Large intestine (tissue), 3 donors: ENCODE measurements at regions not wholly inside any gene's neighbourhood (a gene's known extent, or its start where the extent isn't known, plus 50 kb on each side); places are given as distances from the start of the nearest gene placed in this dataset.
"Not testable (repeated sequence)": the region's sequence is repeated elsewhere in the genome, so short reads cannot be mapped to it uniquely, and the experiment has no call there.

Experiments
- DNase-seq, 2 donors: peaks; one replicate each; pipeline versions ENCODE4 v3.0.0 to v3.0.0-alpha.2; 2013
- H3K27ac ChIP-seq: one replicate; pipeline ENCODE4 v1.5.1; 2013; ENCODE audit warnings: low read length
- H3K27me3 ChIP-seq: 2 replicates; pipeline ENCODE4 v1.6.1; 2013; ENCODE audit warnings: low read length; ENCODE audit not compliant: control insufficient read depth, insufficient read depth
- H3K36me3 ChIP-seq: 2 replicates; pipeline ENCODE4 v1.6.1; 2013; ENCODE audit warnings: low read length; ENCODE audit not compliant: control insufficient read depth, insufficient read depth
- H3K4me1 ChIP-seq: one replicate; pipeline ENCODE4 v1.6.1; 2013; ENCODE audit warnings: low read length; ENCODE audit not compliant: control insufficient read depth, insufficient read depth
- H3K4me3 ChIP-seq: one replicate; pipeline ENCODE4 v1.5.1; 2013; ENCODE audit warnings: low read length
- H3K9me3 ChIP-seq: one replicate; pipeline ENCODE4 v1.6.1; 2013; ENCODE audit warnings: mild to moderate bottlenecking, low read depth, low read length, moderate library complexity; ENCODE audit not compliant: control insufficient read depth
- WGBS: methylation state at CpG from one replicate; pipeline ENCODE4 v1.1.5; 2013; ENCODE audit warnings: low lambda C conversion rate; ENCODE audit not compliant: insufficient coverage; 5-methylcytosine and 5-hydroxymethylcytosine counted together

DNA sequence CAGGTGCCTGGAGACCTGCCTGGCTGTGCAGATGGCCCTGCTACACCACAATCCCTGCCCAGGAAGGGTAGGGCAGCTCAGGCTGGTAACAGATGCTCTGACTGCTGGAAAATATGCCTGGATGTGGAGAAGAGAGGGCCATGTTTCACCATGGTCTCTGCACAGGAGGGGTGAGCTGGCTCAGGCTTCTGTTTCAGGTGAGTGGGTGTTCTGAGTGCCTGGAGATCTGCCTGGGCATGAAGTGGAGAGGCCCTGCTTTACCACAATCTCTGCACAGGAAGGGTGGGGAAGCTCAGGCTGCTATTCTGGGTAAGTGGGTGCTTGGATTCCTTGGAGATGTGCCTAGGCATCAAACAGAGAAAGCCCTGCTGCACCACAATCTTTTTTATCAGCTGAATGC lies 350.1 kb downstream of the KIF20B start:
- DNase-seq, result no peak
- no peak overlapping the region for H3K27ac ChIP-seq
- no peaks in the 10 kb centered on the region for H3K9me3 ChIP-seq
- no peaks in the 10 kb centered on the region for H3K36me3 ChIP-seq
- H3K27me3 ChIP-seq, result peaks cover 2% of the 10 kb centered on the region
- H3K4me1 ChIP-seq, result no peaks in the 10 kb centered on the region
- no peak overlapping the region for H3K4me3 ChIP-seq

DNA sequence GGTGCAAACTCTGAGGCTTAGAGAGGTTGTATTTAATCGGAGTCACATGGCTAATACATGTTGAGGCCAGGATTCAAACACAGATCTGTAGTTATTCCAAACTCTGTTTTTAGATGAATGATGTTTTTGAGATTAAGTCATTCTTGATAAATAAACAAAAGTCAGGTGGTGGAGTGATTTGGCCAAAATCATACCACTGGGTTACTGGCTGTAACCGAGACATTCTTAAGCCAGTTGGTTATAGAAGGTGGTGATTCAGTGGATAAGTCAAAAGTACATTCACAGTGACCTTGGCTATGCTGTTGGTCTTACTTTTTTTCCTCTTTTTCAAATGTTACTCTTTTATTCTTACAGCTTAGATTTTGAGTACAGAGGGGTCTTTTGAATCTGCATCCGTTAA lies 361.4 kb downstream of the KIF20B start:
- H3K9me3 ChIP-seq, result no peaks in the 10 kb centered on the region
- H3K36me3 ChIP-seq, result no peaks in the 10 kb centered on the region
- no peaks in the 10 kb centered on the region for H3K27me3 ChIP-seq
- H3K4me1 ChIP-seq, result no peaks in the 10 kb centered on the region
- no peak overlapping the region for H3K4me3 ChIP-seq
- whole genome bisulfite sequencing, result 48% methylated on average over 2 of the region's 3 CpGs
- no peak overlapping the region for H3K27ac ChIP-seq
- no peak for DNase-seq

DNA sequence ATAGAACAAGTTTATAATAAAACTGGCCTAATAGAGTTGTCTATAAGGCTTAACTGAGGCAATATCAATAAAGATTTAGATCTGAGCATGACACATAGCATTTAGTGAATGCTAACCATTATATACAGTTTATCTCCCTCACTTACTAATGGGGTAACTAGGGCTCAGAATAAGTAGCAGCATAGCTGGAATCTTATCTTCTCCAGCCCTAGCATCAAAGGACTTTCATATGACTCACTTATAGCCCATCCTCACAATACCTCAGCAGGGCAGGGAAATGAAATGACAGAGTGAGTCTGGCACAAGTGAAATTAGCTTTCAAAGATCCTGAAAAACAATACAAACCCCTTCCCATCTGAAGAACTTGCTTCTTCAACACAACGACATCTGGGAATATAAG lies 362.9 kb downstream of the KIF20B start:
- no peaks in the 10 kb centered on the region for H3K4me1 ChIP-seq
- H3K4me3 ChIP-seq, result no peak overlapping the region
- WGBS, result no CpG with 5 or more reads among the region's 1 CpG
- DNase-seq, result peak in 1 of 2 donors; percentile 18
- H3K9me3 ChIP-seq, result no peaks in the 10 kb centered on the region
- no peak overlapping the region for H3K27ac ChIP-seq
- no peaks in the 10 kb centered on the region for H3K36me3 ChIP-seq
- no peaks in the 10 kb centered on the region for H3K27me3 ChIP-seq

DNA sequence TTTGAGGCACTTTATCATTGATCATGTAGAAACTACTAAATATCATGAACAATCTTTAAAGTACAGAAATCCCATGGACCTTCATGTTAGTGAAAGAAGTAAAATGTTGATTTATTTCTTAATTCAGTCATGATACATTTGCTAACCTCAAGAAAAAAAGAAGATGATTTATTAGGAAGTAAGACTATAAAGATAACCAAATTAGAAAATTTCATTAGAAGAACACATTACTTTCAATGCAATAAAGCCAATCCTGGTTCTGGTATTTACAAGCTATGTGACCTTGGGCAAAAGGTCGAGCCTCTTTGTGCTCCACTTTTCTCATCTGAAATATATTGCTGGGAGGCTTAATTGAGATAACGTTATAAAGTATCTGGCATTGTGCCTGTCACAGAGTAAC lies 365.0 kb downstream of the KIF20B start:
- H3K36me3 ChIP-seq, result no peaks in the 10 kb centered on the region
- no peaks in the 10 kb centered on the region for H3K9me3 ChIP-seq
- WGBS, result 0% methylated on average over 1 of the region's 2 CpGs
- no peaks in the 10 kb centered on the region for H3K4me1 ChIP-seq
- no peak for DNase-seq
- no peak overlapping the region for H3K4me3 ChIP-seq
- no peaks in the 10 kb centered on the region for H3K27me3 ChIP-seq
- H3K27ac ChIP-seq, result no peak overlapping the region

DNA sequence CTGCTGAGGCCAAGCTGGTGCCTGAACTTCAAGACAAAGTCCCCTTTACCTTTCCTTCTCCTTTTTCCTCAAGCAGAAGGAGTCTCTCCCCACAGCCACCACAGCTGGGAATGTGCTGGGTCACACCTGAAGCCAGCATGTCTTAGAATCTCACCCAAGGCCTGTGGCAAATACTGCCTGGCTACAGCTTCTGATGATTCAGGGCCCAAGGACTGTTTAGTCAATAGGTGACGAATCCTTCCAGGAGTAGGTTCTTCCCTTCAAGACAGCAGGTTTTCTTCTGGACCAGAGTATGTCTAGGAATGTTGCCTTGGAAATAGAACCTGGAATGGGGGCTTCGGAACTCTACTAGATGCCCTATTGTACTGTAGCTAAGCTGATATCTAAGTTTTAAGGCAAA lies 374.6 kb downstream of the KIF20B start:
- H3K4me1 ChIP-seq, result no peaks in the 10 kb centered on the region
- no peak overlapping the region for H3K27ac ChIP-seq
- H3K36me3 ChIP-seq, result no peaks in the 10 kb centered on the region
- H3K9me3 ChIP-seq, result no peaks in the 10 kb centered on the region
- no peaks in the 10 kb centered on the region for H3K27me3 ChIP-seq
- H3K4me3 ChIP-seq, result no peak overlapping the region
- no peak for DNase-seq
- WGBS, result no CpG with 5 or more reads among the region's 2 CpGs

DNA sequence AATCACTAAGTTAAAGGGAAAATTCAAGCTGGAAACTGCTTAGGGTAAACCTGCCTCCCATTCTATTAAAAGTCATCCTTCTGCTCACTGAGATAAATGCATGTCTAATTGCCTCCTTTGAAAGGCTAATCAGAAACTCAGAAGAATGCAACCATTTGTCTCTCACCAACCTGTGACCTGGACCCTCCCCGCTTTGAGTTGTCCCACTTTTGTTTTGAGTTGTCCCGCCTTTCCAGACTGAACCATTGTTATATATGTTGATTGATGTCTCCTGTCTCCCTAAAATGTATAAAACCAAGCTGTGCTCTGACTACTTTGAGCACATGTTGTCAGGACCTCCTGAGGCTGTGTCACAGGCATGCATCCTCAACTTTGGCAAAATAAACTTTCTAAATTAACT lies 378.4 kb downstream of the KIF20B start:
- Histone ChIP-seq H3K27me3 (no peaks in the 10 kb centered on the region), H3K9me3 (no peaks in the 10 kb centered on the region), H3K36me3 (no peaks in the 10 kb centered on the region), H3K4me1 (no peaks in the 10 kb centered on the region), H3K4me3 (no peak overlapping the region), H3K27ac (no peak overlapping the region)
- DNase-seq, result no peak
- WGBS, result no CpG with 5 or more reads among the region's 2 CpGs

DNA sequence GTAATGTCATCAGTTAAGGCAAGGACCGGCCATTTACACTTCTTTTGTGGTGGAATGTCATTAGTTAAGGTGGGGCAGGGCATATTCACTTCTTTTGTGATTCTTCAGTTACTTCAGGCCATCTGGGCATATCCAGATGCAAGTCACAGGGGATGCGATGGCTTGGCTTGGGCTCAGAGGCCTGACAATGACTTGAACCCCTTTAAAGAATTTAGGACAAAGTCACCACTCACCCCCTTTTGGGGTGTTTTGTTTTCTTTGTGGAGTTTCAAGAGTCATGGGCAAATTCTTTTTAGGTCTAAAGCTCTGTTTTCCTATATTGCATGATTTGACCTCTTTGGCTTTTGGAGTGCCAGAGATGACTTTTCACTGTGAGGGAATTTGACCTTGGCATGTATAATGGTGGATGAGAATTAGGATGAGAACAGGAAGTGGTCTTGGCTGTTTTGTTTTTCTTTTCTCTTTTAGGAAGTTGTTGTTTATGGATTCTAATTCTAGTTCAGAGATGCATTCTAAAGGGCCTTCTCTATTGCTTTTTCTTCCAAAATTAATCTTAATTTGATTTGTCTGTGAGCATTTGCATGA lies 385.3 kb downstream of the KIF20B start:
- H3K4me1 ChIP-seq, H3K4me3 ChIP-seq, H3K27me3 ChIP-seq, DNase-seq, H3K36me3 ChIP-seq, H3K9me3 ChIP-seq, H3K27ac ChIP-seq: not testable (repeated sequence)
- WGBS, result no CpG with 5 or more reads among the region's 2 CpGs

DNA sequence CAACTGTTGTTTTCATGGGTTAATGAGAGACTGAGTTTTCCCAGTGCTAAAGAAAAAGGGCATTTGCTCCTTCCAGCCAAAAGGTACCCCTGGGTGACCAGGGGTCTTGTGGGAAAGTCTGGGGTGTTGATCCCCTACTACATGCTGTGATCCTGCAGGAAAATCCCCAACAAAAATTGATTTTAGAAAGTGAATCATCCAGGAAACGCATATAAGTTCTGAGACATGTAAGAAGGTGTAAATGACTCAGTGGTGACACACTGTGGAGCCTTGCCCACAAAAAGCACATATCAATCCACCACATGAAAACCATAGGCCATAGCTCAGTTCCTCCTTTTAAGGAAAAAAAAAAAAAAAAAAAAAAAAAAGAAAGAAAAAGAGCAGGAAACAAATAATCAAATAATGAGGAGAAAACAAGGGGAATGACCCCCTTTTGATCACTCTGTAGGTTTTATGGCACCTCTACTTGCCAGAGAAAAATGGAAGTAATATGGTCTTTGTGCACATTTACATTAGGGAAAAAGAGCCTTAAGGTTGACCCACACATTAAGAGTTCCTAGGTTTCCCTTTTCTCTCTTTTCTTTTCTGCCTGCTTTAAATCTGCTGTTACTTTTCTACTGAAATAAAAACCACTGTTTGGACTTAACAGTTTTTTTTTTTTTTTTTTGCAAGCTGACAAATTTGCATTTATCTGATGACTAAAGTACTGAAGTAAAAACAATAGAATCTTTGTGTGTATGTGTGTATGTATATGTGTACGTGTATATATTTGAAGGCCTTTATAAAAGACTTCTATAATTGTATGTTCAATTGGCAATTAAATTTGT lies 386.0 kb downstream of the KIF20B start:
- H3K4me3 ChIP-seq, result no peak overlapping the region
- no peaks in the 10 kb centered on the region for H3K9me3 ChIP-seq
- no peaks in the 10 kb centered on the region for H3K4me1 ChIP-seq
- DNase-seq, result no peak
- no peaks in the 10 kb centered on the region for H3K27me3 ChIP-seq
- WGBS, result 67% methylated on average over 1 of the region's 2 CpGs
- no peak overlapping the region for H3K27ac ChIP-seq
- no peaks in the 10 kb centered on the region for H3K36me3 ChIP-seq

DNA sequence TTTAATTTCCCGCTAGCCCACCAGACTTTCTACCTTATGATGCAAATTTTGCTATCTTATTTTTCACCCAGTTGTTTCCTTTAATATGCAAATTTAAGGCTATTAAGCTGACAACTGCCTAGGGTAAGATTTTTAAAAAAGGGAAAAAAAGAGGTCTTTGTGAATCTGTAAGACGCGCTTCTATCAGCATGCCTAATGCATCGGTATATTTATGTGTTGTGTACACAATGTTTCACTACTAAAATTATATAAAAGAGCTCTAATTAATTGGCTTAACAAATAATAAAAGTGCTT lies 386.6 kb downstream of the KIF20B start:
- Histone ChIP-seq H3K27ac (no peak overlapping the region), H3K4me1 (no peaks in the 10 kb centered on the region), H3K9me3 (no peaks in the 10 kb centered on the region), H3K36me3 (no peaks in the 10 kb centered on the region), H3K27me3 (no peaks in the 10 kb centered on the region), H3K4me3 (no peak overlapping the region)
- no peak for DNase-seq
- WGBS, result 83% methylated on average over 1 of the region's 4 CpGs

DNA sequence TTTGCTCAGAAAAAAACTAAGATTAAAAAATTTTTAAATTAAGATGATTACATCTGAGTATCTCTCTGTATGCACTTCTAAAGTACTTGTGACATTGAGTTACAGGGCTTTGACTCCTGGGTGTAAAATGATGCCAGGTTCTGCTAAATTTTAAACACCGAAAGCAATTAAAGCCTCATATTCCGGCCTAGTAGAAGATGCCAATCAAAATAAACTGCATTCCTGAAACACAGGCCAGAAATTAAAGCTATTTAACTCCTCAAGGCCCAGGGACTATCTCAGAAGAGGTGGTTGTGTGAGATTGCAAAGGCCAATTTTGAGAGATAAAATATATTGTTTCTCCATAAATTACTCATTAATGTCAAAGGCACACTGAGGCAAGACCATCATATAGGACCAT lies 388.3 kb downstream of the KIF20B start:
- Histone ChIP-seq H3K27me3 (no peaks in the 10 kb centered on the region), H3K4me3 (no peak overlapping the region), H3K27ac (no peak overlapping the region), H3K9me3 (no peaks in the 10 kb centered on the region), H3K4me1 (no peaks in the 10 kb centered on the region), H3K36me3 (no peaks in the 10 kb centered on the region)
- no CpG with 5 or more reads among the region's 2 CpGs for WGBS
- DNase-seq, result no peak

DNA sequence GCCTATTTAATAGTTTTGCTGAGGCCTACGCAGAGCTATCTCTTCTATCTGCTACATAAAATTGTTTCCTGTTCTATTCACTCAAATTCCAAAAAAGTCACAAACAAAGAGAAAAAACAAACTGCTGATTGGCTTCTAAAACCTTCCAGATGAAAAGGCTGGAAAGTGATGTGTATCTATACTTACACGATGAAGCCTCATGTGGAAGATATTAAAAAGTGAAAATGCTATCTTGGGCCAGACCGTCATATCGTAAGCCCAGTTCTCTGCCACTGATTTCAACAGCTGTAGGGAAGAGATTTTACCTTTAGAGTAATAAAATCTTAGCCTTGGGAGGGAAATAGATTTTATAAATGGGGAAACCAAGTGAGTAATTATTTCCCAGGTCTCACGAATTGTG lies 394.8 kb downstream of the KIF20B start:
- Histone ChIP-seq H3K27me3 (no peaks in the 10 kb centered on the region), H3K36me3 (no peaks in the 10 kb centered on the region), H3K9me3 (no peaks in the 10 kb centered on the region), H3K4me1 (no peaks in the 10 kb centered on the region), H3K27ac (no peak overlapping the region), H3K4me3 (no peak overlapping the region)
- peak in 1 of 2 donors; percentile 2 for DNase-seq
- WGBS, result 50% methylated on average over 2 of the region's 5 CpGs
